ENCODE measurements at regions not wholly inside any gene's neighbourhood (a gene's known extent, or its start where the extent isn't known, plus 50 kb on each side); places are given as distances from the start of the nearest gene placed in this dataset.
A peak's percentile ranks its signal among the peaks of the same experiment; 100 is the strongest.

DNA sequence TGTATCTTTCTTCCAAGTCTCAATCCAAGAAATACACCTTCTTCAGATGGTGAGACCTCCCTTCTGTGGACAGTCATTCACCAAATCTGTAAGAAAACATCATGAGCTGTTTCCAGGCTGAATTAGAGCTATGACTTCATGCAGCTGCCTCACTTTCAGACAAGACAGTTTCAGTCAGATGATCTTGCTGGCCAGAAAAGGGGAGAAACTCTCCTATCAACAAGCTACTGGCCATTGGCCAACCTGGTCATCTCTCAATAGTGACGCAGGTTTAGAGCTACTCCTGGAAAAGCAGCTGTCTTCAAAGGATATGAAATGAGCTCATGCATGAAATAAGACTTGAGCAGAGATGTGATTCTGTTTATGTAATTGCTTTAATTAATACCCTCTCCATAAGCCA is 69.6 kb upstream of the NDP start:
- H4K20me1 ChIP-seq (ENCODE audit: control insufficient read depth, extremely low read depth, insufficient read depth, low read length): no peaks in the 10 kb centered on the region
- no peak overlapping the region for H3K27ac ChIP-seq (ENCODE audit: insufficient read depth, low read length)
- TF ChIP-seq EZH2 (IDR thresholded peaks at IDR 0.05; ENCODE audit: low read length, missing control alignments) (no peak), CTCF (conservative IDR thresholded peaks at IDR 0.05 in 1 of 2, IDR thresholded peaks at IDR 0.05 in 1 of 2; ENCODE audit: low read depth in 1 of 2, low read length in 2 of 2) (no peak)
- H2AFZ ChIP-seq (ENCODE audit: low read length): no peak overlapping the region
- H3K9ac ChIP-seq (ENCODE audit: insufficient read depth, low read length): no peak overlapping the region
- H3K4me2 ChIP-seq (ENCODE audit: extremely low read depth, insufficient read depth, low read length): no peak overlapping the region
- DNase-seq (ENCODE audit: low read depth in 2 of 2): peak; percentile 31 to 65
- no peaks in the 10 kb centered on the region for H3K79me2 ChIP-seq (ENCODE audit: control insufficient read depth, insufficient read depth, low read length)
- no peaks in the 10 kb centered on the region for H3K9me3 ChIP-seq (ENCODE audit: control insufficient read depth, insufficient read depth, low read depth, low read length)
- no peaks in the 10 kb centered on the region for H3K36me3 ChIP-seq (ENCODE audit: control insufficient read depth, insufficient read depth, low read length)
- no peaks in the 10 kb centered on the region for H3K4me1 ChIP-seq (ENCODE audit: control insufficient read depth, extremely low read depth, insufficient read depth, low read length)
- no peaks in the 10 kb centered on the region for H3K27me3 ChIP-seq (ENCODE audit: control insufficient read depth, insufficient read depth, low read length)
- no peak overlapping the region for H3K4me3 ChIP-seq (replicated peaks in 1 of 4; ENCODE audit: control extremely low read depth in 1 of 4, insufficient read depth in 1 of 4, low read depth in 3 of 4, low read length in 4 of 4)

- H2AFZ ChIP-seq (ENCODE audit: low read length): no peak overlapping the region
- peak; percentile 19 to 80 for DNase-seq (ENCODE audit: low read depth in 2 of 2)
- no peak for TF ChIP-seq CTCF (conservative IDR thresholded peaks at IDR 0.05 in 1 of 2, IDR thresholded peaks at IDR 0.05 in 1 of 2; ENCODE audit: low read depth in 1 of 2, low read length in 2 of 2)
- H3K27me3 ChIP-seq (ENCODE audit: control insufficient read depth, insufficient read depth, low read length): no peaks in the 10 kb centered on the region
- no peaks in the 10 kb centered on the region for H3K4me1 ChIP-seq (ENCODE audit: control insufficient read depth, extremely low read depth, insufficient read depth, low read length)
- no peaks in the 10 kb centered on the region for H4K20me1 ChIP-seq (ENCODE audit: control insufficient read depth, extremely low read depth, insufficient read depth, low read length)
- H3K4me2 ChIP-seq (ENCODE audit: extremely low read depth, insufficient read depth, low read length): no peak overlapping the region
- no peak overlapping the region for H3K27ac ChIP-seq (ENCODE audit: insufficient read depth, low read length)
- no peaks in the 10 kb centered on the region for H3K9me3 ChIP-seq (ENCODE audit: control insufficient read depth, insufficient read depth, low read depth, low read length)
- no peaks in the 10 kb centered on the region for H3K79me2 ChIP-seq (ENCODE audit: control insufficient read depth, insufficient read depth, low read length)
- no peak overlapping the region for H3K9ac ChIP-seq (ENCODE audit: insufficient read depth, low read length)
- H3K4me3 ChIP-seq (replicated peaks in 1 of 4; ENCODE audit: control extremely low read depth in 1 of 4, insufficient read depth in 1 of 4, low read depth in 3 of 4, low read length in 4 of 4): no peak overlapping the region
- H3K36me3 ChIP-seq (ENCODE audit: control insufficient read depth, insufficient read depth, low read length): no peaks in the 10 kb centered on the region
Observed at GRCh38 chrX:44042116-44042515, 68.9 kb upstream of the NDP start.

DNA sequence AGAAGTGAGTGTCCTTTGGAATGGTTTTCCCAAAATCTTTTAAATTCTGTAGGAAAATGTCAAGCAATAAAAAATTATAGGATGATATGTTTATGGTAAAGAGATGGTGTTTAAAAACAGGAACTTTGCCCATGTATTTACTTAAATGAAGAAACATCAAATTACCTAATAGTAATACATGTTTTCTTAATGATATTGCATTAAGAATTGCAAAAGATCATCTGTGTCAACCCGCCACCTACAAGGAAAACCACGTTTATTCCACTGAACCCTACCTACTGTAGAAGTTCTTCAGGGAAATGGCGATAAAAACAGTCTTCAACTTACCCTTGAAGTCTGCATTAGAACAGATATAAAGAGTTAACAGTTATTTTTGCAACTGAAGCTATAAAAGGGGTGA is 67.2 kb upstream of the NDP start:
- no peaks in the 10 kb centered on the region for H4K20me1 ChIP-seq (ENCODE audit: control insufficient read depth, extremely low read depth, insufficient read depth, low read length)
- H3K27ac ChIP-seq (ENCODE audit: insufficient read depth, low read length): no peak overlapping the region
- no peaks in the 10 kb centered on the region for H3K27me3 ChIP-seq (ENCODE audit: control insufficient read depth, insufficient read depth, low read length)
- no peak for DNase-seq (ENCODE audit: low read depth in 2 of 2)
- no peak overlapping the region for H3K4me2 ChIP-seq (ENCODE audit: extremely low read depth, insufficient read depth, low read length)
- H3K4me3 ChIP-seq (replicated peaks in 1 of 4; ENCODE audit: control extremely low read depth in 1 of 4, insufficient read depth in 1 of 4, low read depth in 3 of 4, low read length in 4 of 4): no peak overlapping the region
- H2AFZ ChIP-seq (ENCODE audit: low read length): no peak overlapping the region
- no peaks in the 10 kb centered on the region for H3K79me2 ChIP-seq (ENCODE audit: control insufficient read depth, insufficient read depth, low read length)
- H3K9me3 ChIP-seq (ENCODE audit: control insufficient read depth, insufficient read depth, low read depth, low read length): no peaks in the 10 kb centered on the region
- H3K36me3 ChIP-seq (ENCODE audit: control insufficient read depth, insufficient read depth, low read length): no peaks in the 10 kb centered on the region
- H3K9ac ChIP-seq (ENCODE audit: insufficient read depth, low read length): no peak overlapping the region
- H3K4me1 ChIP-seq (ENCODE audit: control insufficient read depth, extremely low read depth, insufficient read depth, low read length): no peaks in the 10 kb centered on the region
- TF ChIP-seq CTCF (conservative IDR thresholded peaks at IDR 0.05 in 1 of 2, IDR thresholded peaks at IDR 0.05 in 1 of 2; ENCODE audit: low read depth in 1 of 2, low read length in 2 of 2) (no peak), EZH2 (IDR thresholded peaks at IDR 0.05; ENCODE audit: low read length, missing control alignments) (no peak)

Data from fibroblast of lung (primary cell).